ENCODE measurements at regions not wholly inside any gene's neighbourhood (a gene's known extent, or its start where the extent isn't known, plus 50 kb on each side); places are given as distances from the start of the nearest gene placed in this dataset.
"Not testable (repeated sequence)": the region's sequence is repeated elsewhere in the genome, so short reads cannot be mapped to it uniquely, and the experiment has no call there.

DNA sequence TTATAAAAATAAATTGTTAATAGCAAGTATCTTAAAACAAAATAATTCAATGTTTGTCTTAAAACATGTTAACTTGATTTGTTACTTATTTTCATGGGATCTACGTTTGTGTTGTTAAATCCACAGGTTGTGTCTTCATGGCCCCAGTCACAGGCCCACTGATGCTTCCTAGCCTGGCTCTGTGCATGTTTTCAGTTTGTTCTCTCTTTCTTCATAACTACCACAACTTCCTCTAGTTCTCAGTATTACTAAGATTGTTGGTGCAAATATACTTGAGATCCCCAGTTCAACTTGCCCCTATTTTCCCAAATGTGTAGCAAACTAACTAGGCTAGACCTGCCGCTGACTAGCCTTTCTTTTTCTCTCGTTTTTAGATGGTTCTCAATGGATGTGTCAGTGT, 250.5 kb downstream of the NRIP1 start:
- Histone ChIP-seq H3K27me3 (no peaks in the 10 kb centered on the region), H3K27ac (no peak overlapping the region), H3K4me3 (no peak overlapping the region), H3K36me3 (no peaks in the 10 kb centered on the region), H3K9me3 (peaks cover 0 to 11% (median 7%) of the 10 kb centered on the region in 4 donors), H3K4me1 (no peaks in the 10 kb centered on the region)
- WGBS, 5 donors = 78 to 87% (median 81%) methylated on average over 3 of the region's 3 CpGs
- no peak for DNase-seq
- TF ChIP-seq, protein P1, sequence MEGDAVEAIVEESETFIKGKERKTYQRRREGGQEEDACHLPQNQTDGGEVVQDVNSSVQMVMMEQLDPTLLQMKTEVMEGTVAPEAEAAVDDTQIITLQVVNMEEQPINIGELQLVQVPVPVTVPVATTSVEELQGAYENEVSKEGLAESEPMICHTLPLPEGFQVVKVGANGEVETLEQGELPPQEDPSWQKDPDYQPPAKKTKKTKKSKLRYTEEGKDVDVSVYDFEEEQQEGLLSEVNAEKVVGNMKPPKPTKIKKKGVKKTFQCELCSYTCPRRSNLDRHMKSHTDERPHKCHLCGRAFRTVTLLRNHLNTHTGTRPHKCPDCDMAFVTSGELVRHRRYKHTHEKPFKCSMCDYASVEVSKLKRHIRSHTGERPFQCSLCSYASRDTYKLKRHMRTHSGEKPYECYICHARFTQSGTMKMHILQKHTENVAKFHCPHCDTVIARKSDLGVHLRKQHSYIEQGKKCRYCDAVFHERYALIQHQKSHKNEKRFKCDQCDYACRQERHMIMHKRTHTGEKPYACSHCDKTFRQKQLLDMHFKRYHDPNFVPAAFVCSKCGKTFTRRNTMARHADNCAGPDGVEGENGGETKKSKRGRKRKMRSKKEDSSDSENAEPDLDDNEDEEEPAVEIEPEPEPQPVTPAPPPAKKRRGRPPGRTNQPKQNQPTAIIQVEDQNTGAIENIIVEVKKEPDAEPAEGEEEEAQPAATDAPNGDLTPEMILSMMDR (IDR thresholded peaks at IDR 0.05) = no peak
- TF ChIP-seq EP300 (IDR thresholded peaks at IDR 0.05) (no peak), POLR2AphosphoS5 (IDR thresholded peaks at IDR 0.05) (no peak), POLR2A (IDR thresholded peaks at IDR 0.05) (no peak)
- intact Hi-C loops (cut with DNase I; ENCODE audit: low total_unique reads) = no loop called here

DNA sequence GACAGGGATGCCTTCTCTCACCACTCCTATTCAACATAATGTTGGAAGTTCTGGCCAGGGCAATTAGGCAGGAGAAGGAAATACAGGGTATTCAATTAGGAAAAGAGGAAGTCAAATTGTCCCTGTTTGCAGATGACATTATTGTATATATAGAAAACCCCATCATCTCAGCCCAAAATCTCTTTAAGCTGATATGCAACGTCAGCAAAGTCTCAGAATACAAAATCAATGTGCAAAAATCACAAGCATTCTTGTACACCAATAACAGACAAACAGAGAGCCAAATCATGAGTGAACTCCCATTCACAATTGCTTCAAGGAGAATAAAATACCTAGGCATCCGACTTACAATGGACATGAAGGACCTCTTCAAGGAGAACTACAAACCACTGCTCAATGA, 258.1 kb upstream of the SAMSN1 start:
- intact Hi-C loops (cut with DNase I; ENCODE audit: low total_unique reads); DNase-seq; H3K4me3 ChIP-seq; H3K27me3 ChIP-seq; H3K4me1 ChIP-seq; H3K36me3 ChIP-seq; H3K27ac ChIP-seq: not testable (repeated sequence)
- 59 to 83% (median 72%) methylated on average over 2 of the region's 2 CpGs for WGBS, 5 donors
- peaks cover 0 to 12% (median 6%) of the 10 kb centered on the region in 4 donors for H3K9me3 ChIP-seq

DNA sequence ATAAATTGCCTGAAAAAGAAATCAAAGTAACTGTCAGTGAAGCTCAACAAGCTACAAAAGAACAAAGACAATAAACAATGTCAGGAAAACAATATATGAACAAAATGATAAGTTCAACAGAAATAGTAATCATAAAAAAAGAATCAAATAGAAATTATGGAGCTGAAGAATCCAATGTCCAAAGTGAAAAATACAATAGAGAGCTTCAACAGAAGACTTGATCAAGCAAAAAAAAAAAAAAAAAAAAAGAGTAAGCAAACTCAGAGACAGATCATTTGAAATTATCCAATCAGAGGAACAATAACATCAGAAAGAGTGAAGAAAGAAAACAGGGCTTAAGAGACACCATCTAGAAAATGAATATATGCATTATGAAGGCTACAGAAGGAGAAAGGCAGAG, 251.4 kb upstream of the SAMSN1 start:
- Histone ChIP-seq H3K4me1 (no peaks in the 10 kb centered on the region), H3K9me3 (peaks cover 0 to 39% (median 28%) of the 10 kb centered on the region in 4 donors), H3K27me3 (no peaks in the 10 kb centered on the region), H3K4me3 (no peak overlapping the region), H3K27ac (no peak overlapping the region), H3K36me3 (no peaks in the 10 kb centered on the region)
- TF ChIP-seq, protein P1 (IDR thresholded peaks at IDR 0.05) = no peak
- TF ChIP-seq POLR2AphosphoS5 (IDR thresholded peaks at IDR 0.05) = no peak
- DNase-seq = no peak
- intact Hi-C loops (cut with DNase I; ENCODE audit: low total_unique reads) = no loop called here

GRCh38 chr21:14787312-14787711, 241.2 kb upstream of the SAMSN1 start:
- Histone ChIP-seq H3K4me1 (no peaks in the 10 kb centered on the region), H3K27ac (no peak overlapping the region), H3K36me3 (no peaks in the 10 kb centered on the region), H3K9me3 (peaks cover 0 to 3% (median 0%) of the 10 kb centered on the region in 4 donors), H3K4me3 (no peak overlapping the region), H3K27me3 (no peaks in the 10 kb centered on the region)
- intact Hi-C loops (cut with DNase I; ENCODE audit: low total_unique reads) = no loop called here
- TF ChIP-seq POLR2AphosphoS5 (IDR thresholded peaks at IDR 0.05) (no peak), POLR2A (IDR thresholded peaks at IDR 0.05) (no peak), EP300 (IDR thresholded peaks at IDR 0.05) (no peak)
- TF ChIP-seq, protein P1 (IDR thresholded peaks at IDR 0.05) = no peak
- no peak for DNase-seq

DNA sequence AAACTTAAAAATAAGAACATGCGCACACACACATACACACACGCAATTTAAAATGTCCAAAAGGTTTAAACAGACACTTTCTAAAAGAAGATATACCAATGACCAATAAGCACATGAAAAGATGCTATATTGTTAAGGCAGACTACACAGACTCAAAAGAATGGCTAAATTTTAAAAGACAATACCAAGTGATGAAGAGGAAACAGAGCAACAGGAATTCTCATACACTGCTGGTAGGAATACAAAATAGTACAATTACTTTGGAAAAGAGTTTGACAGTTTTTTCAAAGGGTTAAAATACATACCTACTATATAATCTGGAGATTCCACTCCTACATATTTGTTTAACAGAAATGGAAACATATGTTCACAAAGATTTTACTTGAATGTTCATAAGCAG, 239.6 kb upstream of the SAMSN1 start:
- no peak for TF ChIP-seq POLR2AphosphoS5 (IDR thresholded peaks at IDR 0.05)
- TF ChIP-seq, protein P1 (IDR thresholded peaks at IDR 0.05) = no peak
- TF ChIP-seq POLR2A (IDR thresholded peaks at IDR 0.05) = no peak
- no peak for TF ChIP-seq EP300 (IDR thresholded peaks at IDR 0.05)
- no peak overlapping the region for H3K27ac ChIP-seq
- H3K27me3 ChIP-seq = no peaks in the 10 kb centered on the region
- DNase-seq = no peak
- no peak overlapping the region for H3K4me3 ChIP-seq
- no peaks in the 10 kb centered on the region for H3K36me3 ChIP-seq
- intact Hi-C loops (cut with DNase I; ENCODE audit: low total_unique reads) = no loop called here
- no peaks in the 10 kb centered on the region for H3K4me1 ChIP-seq
- 94 to 98% (median 95%) methylated on average over 2 of the region's 2 CpGs for WGBS, 5 donors
- peaks cover 0 to 3% (median 0%) of the 10 kb centered on the region in 4 donors for H3K9me3 ChIP-seq
